NCI-H460 (cell line): ENCODE measurements at regions not wholly inside any gene's neighbourhood (a gene's known extent, or its start where the extent isn't known, plus 50 kb on each side); places are given as distances from the start of the nearest gene placed in this dataset.
"Not testable (repeated sequence)": the region's sequence is repeated elsewhere in the genome, so short reads cannot be mapped to it uniquely, and the experiment has no call there.

Source experiments
- DNase-seq: peaks from one replicate; pipeline ENCODE4 v3.0.0-alpha.2; 2016; ENCODE audit warnings: low read depth; ENCODE audit errors: extremely low read depth

DNA sequence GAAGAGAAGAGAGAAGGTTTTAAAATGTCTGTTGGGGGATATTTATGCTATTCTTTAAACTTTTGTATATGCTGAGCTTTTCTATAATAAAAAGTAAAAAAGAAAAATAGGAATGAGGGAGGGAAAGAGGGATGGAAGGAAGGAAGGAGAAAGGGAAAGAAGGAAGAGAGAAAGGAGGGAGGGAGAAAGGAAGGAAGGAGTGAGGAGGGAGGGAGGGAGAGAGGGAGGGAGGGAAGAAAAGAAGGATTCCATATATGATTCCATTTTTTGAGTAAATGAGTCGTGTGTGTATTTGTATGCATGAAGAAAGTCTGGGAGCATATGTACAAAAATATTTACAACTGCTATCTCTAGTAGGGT, 120.9 kb upstream of the ZBTB40 start:
- DNase-seq: no peak

DNA sequence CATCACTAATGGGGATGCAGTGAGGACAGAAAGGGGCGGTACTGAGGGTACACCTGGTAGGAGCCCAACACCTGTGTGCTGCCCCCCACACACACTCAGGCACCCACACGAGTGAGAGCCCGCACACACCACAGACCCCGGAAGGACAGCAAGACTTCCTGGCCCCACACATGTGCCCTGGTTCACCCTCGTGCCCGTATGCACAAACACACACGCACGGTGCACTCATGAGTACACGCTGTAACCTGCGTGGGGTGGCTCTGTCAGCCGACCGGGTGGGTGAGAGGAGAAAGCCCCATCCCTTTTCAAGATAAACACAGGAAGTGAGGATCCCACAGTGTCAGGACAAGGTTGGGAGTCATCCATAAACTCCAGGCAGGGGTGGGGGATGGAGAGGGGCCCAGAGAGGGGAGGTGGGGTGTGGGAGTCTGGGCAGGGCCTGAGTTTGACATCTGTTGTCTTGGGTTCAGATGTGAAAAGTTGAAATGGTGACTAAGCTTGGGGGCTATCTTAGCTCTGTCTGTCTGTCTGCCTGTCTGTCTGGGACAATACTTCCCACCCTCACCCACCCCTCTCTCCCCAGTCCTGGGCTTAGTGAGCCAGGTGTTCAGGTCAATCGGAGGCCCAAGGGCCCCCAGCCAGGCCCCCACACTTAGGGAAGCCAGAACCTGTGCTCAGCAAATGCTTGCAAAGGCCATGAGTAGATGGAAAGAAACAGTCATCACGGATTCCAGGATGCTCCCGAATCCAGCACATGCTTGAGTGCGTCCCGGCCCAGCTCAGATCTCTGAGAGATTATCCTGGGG, 119.8 kb upstream of the ZBTB40 start:
- no peak for DNase-seq

DNA sequence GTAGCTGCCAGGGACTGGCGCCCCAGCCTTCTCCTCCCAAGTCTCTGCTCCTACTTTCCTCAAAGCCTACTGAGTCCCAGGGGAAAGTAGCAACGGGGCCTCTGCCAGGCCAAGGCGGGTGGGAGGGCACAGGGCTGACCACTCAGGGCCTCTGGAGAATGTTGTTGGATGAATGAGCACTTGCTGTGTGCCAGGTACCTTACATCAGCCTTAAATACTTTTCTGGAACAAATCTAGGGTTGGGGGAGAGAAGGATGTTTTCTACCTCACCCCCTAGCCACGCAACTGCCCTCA, 119.3 kb upstream of the ZBTB40 start:
- no peak for DNase-seq

DNA sequence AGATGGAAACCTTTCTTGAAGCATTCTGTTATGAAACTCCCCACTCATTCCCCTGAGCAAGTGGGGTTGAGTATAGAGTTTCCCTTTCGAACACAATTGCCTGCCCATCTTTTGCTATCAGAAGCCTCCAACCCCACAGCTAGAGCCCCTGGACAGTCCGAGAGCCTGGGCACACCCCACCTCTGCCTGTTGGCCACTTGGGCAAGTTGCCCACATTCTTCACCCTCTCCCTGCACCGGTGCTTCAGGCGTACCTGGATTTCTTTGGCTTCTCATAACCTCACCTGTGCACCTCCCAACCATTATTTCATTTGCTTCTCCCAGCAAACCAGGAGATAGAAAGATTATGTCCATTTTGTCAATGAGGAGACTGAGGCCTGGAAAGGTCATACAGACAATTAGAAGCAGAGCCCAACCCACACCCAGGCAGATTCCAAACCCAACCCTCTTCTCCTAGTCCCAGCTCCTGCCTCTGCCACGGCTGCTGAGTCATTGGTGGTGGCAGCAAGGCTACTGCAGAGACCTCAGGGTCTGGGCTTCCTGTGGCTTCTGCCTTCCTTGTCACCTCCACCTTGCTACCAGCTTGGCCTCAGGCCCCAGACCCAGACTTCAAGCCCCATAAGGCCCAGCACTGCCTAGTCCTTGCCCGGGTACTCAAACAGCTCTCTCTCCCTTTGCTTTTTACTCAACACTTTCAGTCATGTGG, 118.7 kb upstream of the ZBTB40 start:
- DNase-seq: peak; percentile 24

DNA sequence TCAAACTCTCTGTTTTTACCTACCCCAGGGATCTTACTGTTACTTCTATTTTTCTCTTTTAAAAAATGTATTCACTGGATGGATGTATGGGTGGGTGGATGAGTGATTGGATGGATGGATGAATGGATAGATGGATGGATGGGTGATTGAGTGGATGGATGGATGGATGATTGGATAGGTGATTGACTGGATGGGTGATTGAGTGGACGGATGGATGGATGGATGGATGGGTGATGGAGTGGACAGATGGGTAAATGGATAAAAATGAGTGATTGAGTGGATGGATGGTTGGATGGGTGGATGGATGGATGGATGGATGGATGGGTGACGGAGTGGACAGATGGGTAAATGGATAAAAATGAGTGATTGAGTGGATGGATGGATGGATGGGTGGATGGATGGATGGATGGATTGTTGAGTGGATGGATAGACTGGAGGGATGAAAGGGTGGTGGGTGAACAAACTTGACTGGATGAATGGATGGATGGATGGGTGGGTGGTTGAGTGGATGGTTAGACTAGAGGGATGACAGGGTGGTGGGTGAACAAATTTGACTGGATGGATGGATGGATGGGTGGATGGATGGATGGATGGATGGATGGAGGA, 118.0 kb upstream of the ZBTB40 start:
- no peak for DNase-seq

DNA sequence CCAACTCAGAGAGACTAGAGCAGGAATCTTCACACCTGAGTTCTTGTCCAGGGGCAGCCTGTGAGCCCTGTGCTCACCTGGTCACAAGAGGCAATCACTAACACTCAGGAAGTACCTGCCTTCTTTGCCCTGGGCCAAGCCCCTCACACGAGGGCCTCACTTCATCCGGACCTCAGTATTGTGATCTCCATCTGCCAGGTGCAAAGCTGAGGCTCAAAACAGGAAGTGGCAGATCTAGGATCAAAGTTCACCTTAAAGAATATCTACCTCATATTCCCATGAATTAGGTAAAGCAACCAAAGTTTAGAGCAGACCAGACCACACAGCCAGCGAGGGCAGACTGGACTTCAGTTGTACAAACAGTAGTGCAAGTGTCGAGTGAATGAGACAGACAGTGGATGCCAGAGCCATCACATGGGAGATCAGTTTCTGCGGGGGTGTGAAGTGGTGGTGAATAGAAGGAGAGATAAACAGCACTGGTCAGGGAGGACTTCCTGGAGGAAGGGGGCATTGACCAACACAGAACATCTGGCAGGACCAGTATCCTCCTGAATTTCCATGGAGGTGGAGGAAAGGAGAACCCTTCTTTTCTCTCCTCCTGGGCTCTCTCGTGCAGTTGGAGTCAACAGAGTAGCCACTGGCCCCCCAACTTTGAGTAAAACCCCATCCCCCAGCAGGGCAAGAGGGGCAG, 116.6 kb upstream of the ZBTB40 start:
- DNase-seq: no peak

DNA sequence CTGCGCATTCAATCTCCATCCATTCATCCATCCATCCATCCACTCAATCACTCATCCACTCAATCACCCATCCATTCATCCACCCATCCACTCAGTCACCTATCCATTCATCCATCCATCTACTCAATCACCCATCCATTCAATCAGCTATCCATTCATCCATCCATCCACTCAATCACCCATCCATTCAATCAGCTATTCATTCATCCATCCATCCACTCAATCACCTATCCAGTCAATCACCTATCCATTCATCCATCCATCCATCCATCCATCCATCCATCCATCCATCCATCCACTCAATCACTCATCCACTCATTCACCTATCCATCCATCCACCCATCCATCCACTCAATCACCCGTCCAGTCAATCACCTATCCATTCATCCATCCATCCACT, 115.4 kb upstream of the ZBTB40 start:
- not testable (repeated sequence) for DNase-seq

DNA sequence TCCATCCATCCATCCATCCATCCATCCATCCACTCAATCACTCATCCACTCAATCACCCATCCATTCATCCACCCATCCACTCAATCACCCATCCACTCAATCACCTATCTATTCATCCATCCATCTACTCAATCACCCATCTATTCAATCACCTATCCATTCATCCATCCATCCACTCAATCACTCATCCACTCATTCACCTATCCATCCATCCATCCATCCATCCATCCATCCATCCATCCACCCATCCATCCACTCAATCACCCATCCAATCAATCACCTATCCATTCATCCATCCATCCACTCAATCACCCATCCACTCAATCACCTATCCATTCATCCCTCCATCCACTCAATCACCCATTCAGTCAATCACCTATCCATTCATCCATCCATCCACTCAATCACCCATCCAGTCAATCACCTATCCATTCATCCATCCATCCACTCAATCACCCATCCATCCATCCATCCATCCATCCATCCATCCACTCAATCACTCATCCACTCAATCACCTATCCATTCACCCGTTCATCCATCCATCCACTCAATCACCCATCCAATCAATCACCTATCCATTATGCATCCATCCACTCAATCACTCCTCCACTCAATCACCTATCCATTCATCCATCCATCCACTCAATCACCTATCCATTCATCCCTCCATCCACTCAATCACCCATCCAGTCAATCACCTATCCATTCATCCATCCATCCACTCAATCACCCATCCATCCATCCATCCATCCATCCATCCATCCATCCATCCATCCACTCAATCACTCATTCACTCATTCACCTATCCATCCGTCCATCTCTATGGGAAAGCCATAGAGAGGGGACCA, 114.7 kb upstream of the ZBTB40 start:
- DNase-seq: not testable (repeated sequence)

DNA sequence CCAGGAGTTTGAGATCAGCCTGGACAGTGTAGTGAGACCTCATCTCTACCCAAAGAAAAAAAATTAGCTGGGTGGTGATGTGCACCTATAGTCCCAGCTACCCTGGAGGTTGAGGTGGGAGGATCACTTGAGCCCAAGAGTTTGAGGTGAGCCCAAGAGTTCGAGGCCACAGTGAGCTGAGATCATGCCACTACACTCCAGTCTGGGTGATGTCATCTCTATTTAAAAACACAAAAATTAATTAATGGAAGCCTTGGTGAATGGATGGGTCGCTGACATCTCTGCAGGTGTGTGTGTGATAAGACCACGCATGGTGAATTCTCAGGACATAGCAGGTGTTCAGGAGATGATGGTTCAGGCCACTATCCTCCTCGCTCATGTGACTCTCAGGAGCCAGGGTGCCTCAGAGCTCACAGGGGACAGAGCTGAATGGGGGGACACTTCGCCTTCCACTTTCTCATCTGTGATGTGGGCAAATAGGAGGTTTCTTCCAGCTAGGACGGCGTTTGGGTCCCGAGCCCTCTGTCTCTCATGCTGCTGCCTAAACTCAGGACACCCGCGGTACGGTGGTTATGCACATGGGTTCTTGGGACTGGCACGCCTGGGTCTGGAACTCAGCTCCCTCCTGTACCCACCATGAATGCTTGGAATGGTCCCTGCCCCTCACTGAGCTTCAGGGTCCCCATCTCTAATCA, 113.4 kb upstream of the ZBTB40 start:
- DNase-seq: no peak

DNA sequence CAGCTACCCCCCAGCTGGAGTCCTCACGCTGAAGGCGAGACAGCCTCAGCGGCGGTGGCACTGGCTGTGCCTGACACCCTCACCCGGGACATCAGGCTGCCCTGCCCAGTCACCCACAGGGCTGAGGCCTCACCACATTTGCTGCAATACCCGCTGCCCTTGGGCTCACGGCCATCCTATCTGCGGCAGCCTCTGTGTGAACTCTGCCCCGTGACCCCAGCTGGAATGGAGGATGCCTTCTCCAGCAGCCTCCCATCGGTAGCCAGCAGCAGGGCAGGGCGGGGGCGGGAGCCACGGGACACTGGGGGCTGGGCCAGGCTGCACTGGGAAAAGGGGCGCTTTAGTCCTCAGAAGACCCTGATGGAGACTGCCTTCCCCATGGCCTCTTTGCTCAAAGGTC, 112.4 kb upstream of the ZBTB40 start:
- DNase-seq: no peak

DNA sequence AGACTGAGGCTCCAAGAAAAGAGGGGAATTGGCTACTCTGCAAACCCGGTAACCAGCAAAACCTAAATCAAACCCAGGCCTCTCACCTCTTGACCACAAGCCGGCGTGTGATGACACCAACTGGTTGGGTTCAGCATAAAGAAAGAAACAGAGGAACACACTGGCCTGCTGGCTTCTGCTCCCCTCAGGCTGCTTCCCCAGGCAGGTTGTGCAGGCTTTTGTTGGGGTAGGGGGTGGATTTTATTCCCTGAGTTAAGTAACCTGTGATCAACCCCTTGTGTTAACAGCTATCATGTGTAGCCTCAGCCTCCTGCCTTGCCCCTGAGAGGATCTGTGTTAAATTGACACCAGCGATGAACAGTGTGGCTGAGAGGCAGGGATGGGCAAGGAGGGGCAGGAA, 111.6 kb upstream of the ZBTB40 start:
- DNase-seq: no peak

DNA sequence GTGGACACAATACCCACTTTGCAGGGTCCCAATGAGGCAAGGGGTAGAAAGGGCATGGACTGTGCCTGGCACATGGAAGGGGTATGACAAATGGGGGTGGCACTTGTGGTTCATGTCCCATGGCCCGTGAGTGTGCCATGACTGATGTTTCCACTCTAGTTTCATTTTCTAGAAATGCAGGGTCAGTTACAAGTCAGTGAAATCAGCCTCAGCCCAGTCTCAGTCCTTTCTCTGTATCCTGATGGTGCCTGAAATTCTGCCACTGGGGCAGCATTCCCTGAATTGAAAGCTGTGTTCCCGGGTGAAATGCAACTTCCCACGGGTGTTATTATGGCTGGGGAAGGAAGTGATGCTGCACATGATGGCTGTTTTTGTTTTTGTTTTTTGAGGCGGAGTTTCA, 110.8 kb upstream of the ZBTB40 start:
- DNase-seq: no peak

DNA sequence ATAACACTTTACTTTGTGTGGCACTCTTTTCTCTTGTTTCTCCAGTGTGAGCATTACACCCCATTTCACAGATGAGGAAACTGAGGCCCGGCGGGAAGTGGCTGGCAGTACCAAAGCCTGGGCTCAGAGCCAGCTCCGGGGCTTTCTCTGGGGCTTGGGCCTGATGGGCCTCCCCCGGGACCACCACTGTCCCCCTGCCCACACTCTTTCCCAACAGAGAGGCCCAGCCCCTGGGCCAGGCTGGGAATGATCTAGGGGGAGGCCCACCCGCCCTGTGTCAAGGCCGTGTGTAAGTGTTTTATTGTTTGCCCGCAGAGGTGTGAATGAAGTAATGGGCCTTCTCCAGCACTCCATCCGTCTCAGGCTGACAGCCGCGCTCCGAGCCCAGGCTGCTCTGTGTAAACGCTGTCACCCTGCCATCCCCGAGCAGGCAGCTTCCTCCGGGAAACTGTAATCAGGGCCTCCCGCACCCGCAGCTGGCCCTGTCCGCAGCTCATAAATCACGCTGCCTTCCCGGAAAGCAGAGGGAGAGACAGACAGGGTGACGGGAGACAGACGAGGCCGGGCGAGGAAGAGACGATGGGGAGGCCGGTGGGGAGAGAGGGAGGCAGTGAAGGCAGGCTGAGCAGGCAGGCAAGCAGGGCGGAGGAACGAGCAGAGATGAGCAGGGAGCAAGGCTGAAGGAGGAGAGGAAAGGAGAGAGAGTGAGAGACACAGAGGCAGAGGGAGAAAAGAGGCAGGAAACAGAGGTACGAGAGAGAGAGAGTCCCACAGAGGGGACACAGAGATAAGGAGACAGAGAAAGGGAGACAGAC, 109.7 kb upstream of the ZBTB40 start:
- no peak for DNase-seq

DNA sequence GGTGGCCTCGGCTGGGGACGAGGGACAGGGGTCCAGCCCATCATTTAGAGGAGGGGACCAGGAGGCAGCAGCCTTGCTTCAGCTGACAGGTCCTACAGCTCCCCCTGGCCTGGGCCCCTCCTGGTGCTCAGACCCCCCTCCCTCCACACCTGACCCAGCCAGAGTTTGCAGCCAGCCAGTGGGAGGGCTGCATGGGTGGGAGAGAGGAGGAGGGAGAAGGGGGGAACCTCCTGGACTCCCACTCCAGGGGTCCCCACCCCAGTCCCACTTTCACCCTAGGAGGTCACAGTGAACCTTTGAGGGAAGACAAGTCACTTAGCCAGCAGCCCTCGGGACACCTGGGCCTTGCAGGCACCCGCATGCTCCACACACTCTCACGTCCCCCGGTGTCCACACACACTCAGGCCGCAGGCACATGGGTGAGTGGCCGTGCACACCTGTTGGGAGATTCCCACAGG, 108.9 kb upstream of the ZBTB40 start:
- DNase-seq: no peak

DNA sequence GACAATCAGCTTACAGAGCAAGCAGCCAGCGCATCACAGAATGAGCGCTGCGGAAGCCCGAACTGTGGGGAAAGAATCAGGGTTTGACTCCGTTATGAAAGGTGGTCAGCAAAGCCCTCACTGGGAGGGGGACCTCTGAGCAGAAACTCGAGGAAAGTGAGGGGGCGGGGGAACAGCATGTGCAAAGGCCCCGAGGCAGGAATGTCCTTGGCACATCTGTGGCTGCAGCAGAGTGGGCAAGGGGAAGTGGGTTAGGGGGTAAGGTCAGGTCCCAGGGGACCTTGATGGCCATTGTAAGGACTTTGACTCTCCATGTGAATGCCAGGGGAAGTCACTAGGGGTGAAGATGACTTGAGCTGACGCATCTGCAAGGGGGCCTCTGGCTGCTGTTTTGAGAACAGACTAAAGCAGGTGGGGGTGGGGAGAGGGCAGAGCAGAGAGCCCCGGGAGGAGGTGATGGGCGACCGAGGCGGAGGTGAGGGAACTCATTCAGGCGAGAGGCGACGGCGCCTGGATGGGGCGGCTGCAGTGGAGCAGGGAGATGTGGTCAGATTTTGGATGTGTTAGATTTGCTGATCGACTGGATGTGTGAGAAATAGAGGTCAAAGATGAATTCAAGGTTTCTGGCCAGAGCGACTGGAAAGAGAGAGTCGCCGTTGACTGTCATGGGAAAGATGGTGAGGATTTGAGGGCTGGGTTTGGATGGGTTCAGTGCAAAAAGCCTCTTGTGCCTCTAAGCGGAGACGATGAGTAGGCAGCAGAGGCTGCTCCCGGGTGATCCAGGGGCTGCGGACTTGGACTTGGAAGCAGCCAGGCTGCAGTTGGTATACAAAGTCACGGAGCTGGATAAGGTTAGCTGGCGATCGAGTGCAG, 108.0 kb upstream of the ZBTB40 start:
- no peak for DNase-seq

DNA sequence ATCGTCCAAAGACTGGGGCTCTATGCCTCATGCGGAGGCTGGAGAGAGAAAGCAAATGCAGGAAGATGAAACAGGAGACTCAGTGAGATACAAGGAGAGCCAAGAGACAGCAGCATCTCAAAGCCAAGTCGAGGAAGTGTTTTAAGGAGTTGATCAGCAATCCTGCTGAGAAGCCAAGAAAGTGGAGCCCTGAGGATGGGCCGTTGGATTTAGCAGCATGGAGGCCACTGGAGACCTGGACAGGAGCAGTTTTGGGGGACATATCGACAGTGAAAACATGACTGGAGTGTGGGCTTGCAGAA, 107.4 kb upstream of the ZBTB40 start:
- DNase-seq: no peak

DNA sequence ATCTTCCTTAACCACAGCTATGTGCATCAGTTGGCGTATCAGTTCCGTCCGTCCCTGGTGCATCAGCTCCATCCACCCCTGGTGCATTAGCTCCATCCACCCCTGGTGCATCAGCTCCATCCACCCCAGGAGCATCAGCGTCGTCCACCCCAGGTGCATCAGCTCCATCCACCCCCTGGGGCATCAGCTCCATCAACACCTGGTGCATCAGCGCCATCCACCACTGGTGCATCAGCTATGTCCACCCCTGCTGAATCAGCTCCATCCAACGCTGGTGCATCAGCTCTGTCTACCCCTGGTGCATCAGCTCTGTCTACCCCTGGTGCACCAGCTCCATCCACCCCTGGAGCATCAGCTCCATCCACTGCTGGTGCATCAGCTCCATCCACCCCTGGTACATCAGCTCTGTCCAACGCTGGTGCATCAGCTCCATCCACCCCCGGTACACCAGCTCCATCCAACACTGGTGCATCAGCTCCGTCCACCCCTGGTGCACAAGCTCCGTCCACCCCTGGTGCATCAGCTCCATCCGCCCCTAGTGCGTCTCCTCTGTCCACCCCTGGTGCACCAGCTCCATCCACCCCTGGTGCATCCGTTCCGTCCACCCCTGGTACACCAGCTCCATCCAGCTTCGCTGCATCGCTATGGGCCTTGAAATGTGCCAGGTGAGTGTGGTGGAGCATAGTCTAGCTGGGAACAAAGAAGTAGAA, 106.6 kb upstream of the ZBTB40 start:
- no peak for DNase-seq
